ENCODE measurements at regions not wholly inside any gene's neighbourhood (a gene's known extent, or its start where the extent isn't known, plus 50 kb on each side); places are given as distances from the start of the nearest gene placed in this dataset.

DNA sequence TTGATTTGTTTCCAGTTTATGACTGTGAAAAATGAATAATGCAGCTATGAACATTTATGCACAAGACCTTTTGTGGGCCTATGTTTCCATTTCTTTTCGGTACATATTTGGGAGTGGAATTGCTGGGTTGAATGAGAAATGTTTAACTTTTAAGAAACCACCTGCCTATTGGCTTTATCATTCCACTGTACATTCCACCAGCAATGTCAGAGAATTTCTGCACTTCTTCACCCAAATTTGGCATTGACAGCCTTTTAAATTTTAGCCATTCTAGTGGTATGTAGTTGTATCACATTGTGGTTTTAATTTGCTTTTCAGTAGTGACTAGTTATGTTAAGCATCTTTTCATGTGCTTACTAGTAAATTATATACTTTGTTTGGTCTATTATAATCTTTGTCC, 317.0 kb upstream of the TMTC1 start:
- Histone ChIP-seq H3K36me3 (ENCODE audit: low read depth) (no peaks in the 10 kb centered on the region), H3K27me3 (ENCODE audit: insufficient read depth, poor library complexity, severe bottlenecking) (no peaks in the 10 kb centered on the region), H3K4me1 (ENCODE audit: insufficient read depth, poor library complexity, severe bottlenecking) (no peaks in the 10 kb centered on the region), H3K27ac (ENCODE audit: poor library complexity, severe bottlenecking) (no peak overlapping the region), H3K9me3 (ENCODE audit: severe bottlenecking) (no peaks in the 10 kb centered on the region), H3K4me3 (ENCODE audit: severe bottlenecking) (no peak overlapping the region)
- no peak for DNase-seq (ENCODE audit: low spot score)
- no peak for ATAC-seq (ENCODE audit: low read depth)
- TF ChIP-seq, protein P1, sequence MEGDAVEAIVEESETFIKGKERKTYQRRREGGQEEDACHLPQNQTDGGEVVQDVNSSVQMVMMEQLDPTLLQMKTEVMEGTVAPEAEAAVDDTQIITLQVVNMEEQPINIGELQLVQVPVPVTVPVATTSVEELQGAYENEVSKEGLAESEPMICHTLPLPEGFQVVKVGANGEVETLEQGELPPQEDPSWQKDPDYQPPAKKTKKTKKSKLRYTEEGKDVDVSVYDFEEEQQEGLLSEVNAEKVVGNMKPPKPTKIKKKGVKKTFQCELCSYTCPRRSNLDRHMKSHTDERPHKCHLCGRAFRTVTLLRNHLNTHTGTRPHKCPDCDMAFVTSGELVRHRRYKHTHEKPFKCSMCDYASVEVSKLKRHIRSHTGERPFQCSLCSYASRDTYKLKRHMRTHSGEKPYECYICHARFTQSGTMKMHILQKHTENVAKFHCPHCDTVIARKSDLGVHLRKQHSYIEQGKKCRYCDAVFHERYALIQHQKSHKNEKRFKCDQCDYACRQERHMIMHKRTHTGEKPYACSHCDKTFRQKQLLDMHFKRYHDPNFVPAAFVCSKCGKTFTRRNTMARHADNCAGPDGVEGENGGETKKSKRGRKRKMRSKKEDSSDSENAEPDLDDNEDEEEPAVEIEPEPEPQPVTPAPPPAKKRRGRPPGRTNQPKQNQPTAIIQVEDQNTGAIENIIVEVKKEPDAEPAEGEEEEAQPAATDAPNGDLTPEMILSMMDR (IDR thresholded peaks at IDR 0.05; ENCODE audit: poor library complexity, severe bottlenecking), result no peak

DNA sequence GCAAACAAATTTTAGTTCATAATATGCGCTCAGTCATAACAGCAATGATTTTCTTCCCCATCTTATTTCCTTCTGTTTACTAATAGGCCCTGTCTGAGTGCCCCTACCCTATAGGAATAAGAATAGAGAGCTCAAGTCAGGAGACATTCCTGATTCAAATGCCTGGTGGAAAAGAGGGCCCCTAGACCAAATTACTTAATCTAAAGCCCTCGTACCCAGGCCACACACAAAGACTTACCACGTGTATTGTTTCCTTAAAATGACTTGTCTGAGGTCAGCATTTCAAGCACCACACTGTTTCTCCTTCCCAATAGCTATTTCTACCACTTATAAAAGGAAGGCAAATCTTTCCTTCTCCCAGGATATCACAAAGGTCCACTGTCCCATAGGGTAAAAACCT, 314.9 kb upstream of the TMTC1 start:
- Histone ChIP-seq H3K9me3 (ENCODE audit: severe bottlenecking) (no peaks in the 10 kb centered on the region), H3K27ac (ENCODE audit: poor library complexity, severe bottlenecking) (no peak overlapping the region), H3K36me3 (ENCODE audit: low read depth) (no peaks in the 10 kb centered on the region), H3K4me3 (ENCODE audit: severe bottlenecking) (no peak overlapping the region), H3K4me1 (ENCODE audit: insufficient read depth, poor library complexity, severe bottlenecking) (no peaks in the 10 kb centered on the region), H3K27me3 (ENCODE audit: insufficient read depth, poor library complexity, severe bottlenecking) (no peaks in the 10 kb centered on the region)
- TF ChIP-seq, protein P1 (IDR thresholded peaks at IDR 0.05; ENCODE audit: poor library complexity, severe bottlenecking), result no peak
- DNase-seq (ENCODE audit: low spot score) (no peak), ATAC-seq (ENCODE audit: low read depth) (no peak)

DNA sequence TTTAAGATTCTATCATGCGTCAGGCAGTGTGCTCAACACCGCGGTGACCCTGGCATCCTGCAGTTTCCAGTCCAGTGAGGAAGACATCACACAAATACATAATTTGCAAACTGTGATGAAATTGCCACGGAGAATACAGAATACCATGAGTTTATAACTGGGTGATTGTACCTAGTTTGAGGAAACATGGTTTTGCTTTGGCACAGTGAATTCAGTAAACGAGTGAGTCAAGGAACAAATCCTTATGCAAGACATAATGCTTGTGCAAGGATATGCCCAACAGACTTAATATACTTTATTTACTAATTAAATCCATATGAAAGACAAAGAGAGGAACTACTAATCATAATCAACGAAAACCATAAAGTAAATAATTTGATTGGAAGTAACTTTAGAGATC, 311.8 kb upstream of the TMTC1 start:
- ATAC-seq (ENCODE audit: low read depth) (no peak), DNase-seq (ENCODE audit: low spot score) (no peak)
- H3K27ac ChIP-seq (ENCODE audit: poor library complexity, severe bottlenecking), result no peak overlapping the region
- TF ChIP-seq, protein P1 (IDR thresholded peaks at IDR 0.05; ENCODE audit: poor library complexity, severe bottlenecking), result no peak
- H3K4me1 ChIP-seq (ENCODE audit: insufficient read depth, poor library complexity, severe bottlenecking), result no peaks in the 10 kb centered on the region
- H3K4me3 ChIP-seq (ENCODE audit: severe bottlenecking), result no peak overlapping the region
- H3K36me3 ChIP-seq (ENCODE audit: low read depth), result no peaks in the 10 kb centered on the region
- no peaks in the 10 kb centered on the region for H3K9me3 ChIP-seq (ENCODE audit: severe bottlenecking)
- no peaks in the 10 kb centered on the region for H3K27me3 ChIP-seq (ENCODE audit: insufficient read depth, poor library complexity, severe bottlenecking)

DNA sequence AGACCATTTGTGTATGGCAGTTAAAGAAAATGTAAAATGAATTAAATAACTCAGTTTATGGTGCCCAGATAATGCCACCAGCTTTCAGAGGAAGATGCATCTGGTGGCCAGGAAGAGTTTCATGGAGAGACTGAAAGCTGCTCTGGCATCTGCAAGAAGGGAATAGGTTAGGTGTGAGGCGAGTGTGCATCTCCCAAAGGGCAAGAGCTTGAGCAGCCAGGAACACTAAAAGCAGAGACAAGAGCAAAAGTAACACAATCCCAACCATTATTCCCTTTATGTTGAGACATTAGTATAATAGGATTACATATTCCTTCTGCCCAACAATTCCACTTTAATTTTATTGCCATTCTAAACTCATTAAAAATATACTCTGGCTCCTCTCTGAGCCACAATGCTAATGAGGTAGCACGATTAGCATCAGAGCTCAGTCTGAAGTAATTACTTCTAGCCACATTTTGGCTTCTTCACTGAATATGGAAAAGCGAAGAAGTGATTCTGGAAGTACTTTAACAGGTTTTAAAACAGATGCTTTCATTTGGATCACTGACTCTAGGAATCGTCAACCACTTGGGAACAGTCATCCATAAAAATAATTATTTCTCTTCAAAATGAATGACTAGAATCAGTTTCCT, 309.4 kb upstream of the TMTC1 start:
- H3K27me3 ChIP-seq (ENCODE audit: insufficient read depth, poor library complexity, severe bottlenecking), result no peaks in the 10 kb centered on the region
- no peak for ATAC-seq (ENCODE audit: low read depth)
- TF ChIP-seq, protein P1 (IDR thresholded peaks at IDR 0.05; ENCODE audit: poor library complexity, severe bottlenecking), result no peak

DNA sequence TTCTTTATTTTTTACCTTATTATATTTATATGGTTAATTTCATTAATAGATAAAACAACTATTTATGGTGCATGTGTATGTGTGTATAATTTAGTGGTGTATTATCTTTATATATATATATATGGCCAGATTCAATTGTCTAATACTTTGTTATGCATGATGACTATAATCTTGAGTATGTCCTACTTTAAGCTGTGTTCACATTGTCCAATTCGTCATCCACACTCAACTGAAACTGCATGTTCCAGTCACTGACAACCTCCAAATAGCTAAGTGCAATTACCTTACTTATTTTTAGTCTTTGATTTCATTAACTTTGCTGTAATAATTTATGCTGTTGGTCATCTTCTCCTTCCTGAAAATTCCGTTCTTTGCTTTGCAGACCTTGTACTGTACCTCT, 306.5 kb upstream of the TMTC1 start:
- no peak for DNase-seq (ENCODE audit: low spot score)
- no peak for ATAC-seq (ENCODE audit: low read depth)
- Histone ChIP-seq H3K4me1 (ENCODE audit: insufficient read depth, poor library complexity, severe bottlenecking) (no peaks in the 10 kb centered on the region), H3K27me3 (ENCODE audit: insufficient read depth, poor library complexity, severe bottlenecking) (no peaks in the 10 kb centered on the region), H3K36me3 (ENCODE audit: low read depth) (no peaks in the 10 kb centered on the region), H3K9me3 (ENCODE audit: severe bottlenecking) (no peaks in the 10 kb centered on the region), H3K4me3 (ENCODE audit: severe bottlenecking) (no peak overlapping the region), H3K27ac (ENCODE audit: poor library complexity, severe bottlenecking) (no peak overlapping the region)
- TF ChIP-seq, protein P1 (IDR thresholded peaks at IDR 0.05; ENCODE audit: poor library complexity, severe bottlenecking), result no peak

More for the DNA sequence above, 309.4 kb upstream of the TMTC1 start:
- H3K27ac ChIP-seq (ENCODE audit: poor library complexity, severe bottlenecking), result no peak overlapping the region
- H3K36me3 ChIP-seq (ENCODE audit: low read depth), result no peaks in the 10 kb centered on the region
- no peak for DNase-seq (ENCODE audit: low spot score)
- no peak overlapping the region for H3K4me3 ChIP-seq (ENCODE audit: severe bottlenecking)
- H3K4me1 ChIP-seq (ENCODE audit: insufficient read depth, poor library complexity, severe bottlenecking), result no peaks in the 10 kb centered on the region
- H3K9me3 ChIP-seq (ENCODE audit: severe bottlenecking), result no peaks in the 10 kb centered on the region

Data from RWPE2 (cell line).